ENCODE measurements at regions not wholly inside any gene's neighbourhood (a gene's known extent, or its start where the extent isn't known, plus 50 kb on each side); places are given as distances from the start of the nearest gene placed in this dataset.

- TF ChIP-seq CTCF (IDR thresholded peaks at IDR 0.05; ENCODE audit: poor library complexity, severe bottlenecking) (no peak), MXI1 (conservative IDR thresholded peaks at IDR 0.05; ENCODE audit: poor library complexity, severe bottlenecking) (no peak), EP300 (conservative IDR thresholded peaks at IDR 0.05; ENCODE audit: poor library complexity, severe bottlenecking) (no peak)
Observed at GRCh38 chr16:79284766-79285165, 315.8 kb downstream of the MAF start (continued).

GRCh38 chr16:79283578-79283977 lies 317.0 kb downstream of the MAF start:
- H3K27ac ChIP-seq (ENCODE audit: low read length), result no peak overlapping the region
- no peaks in the 10 kb centered on the region for H3K9me2 ChIP-seq (ENCODE audit: insufficient read depth, low read length)
- no peaks in the 10 kb centered on the region for H3K27me3 ChIP-seq (ENCODE audit: insufficient read depth, low read depth, low read length)
- no peaks in the 10 kb centered on the region for H3K36me3 ChIP-seq (ENCODE audit: insufficient read depth, low read length)
- no peaks in the 10 kb centered on the region for H3K9me3 ChIP-seq (ENCODE audit: low read length)
- no peak for TF ChIP-seq EZH2 (IDR thresholded peaks at IDR 0.05; ENCODE audit: borderline replicate concordance, insufficient read depth, low read length, poor library complexity, severe bottlenecking)
- TF ChIP-seq MXI1 (conservative IDR thresholded peaks at IDR 0.05; ENCODE audit: poor library complexity, severe bottlenecking), result no peak
- TF ChIP-seq RAD21 (conservative IDR thresholded peaks at IDR 0.05), result no peak
- no peaks in the 10 kb centered on the region for H3K79me2 ChIP-seq (replicated peaks; ENCODE audit: insufficient read depth, low read length)
- H3K4me3 ChIP-seq (ENCODE audit: low read length), result no peak overlapping the region
- no peaks in the 10 kb centered on the region for H4K20me1 ChIP-seq (ENCODE audit: insufficient read depth)
- no peak overlapping the region for H3K4me2 ChIP-seq (ENCODE audit: low read length)
- no peak overlapping the region for H2AFZ ChIP-seq (ENCODE audit: low read depth, low read length)
- no peaks in the 10 kb centered on the region for H3F3A ChIP-seq (ENCODE audit: insufficient read depth, low read length, poor library complexity, severe bottlenecking)
- H3K9ac ChIP-seq (ENCODE audit: low read length), result no peak overlapping the region

GRCh38 chr16:79282806-79283205 lies 317.7 kb downstream of the MAF start:
- no peak overlapping the region for H3K9ac ChIP-seq (ENCODE audit: low read length)
- H3K36me3 ChIP-seq (ENCODE audit: insufficient read depth, low read length), result no peaks in the 10 kb centered on the region
- no peaks in the 10 kb centered on the region for H4K20me1 ChIP-seq (ENCODE audit: insufficient read depth)
- no peak overlapping the region for H3K4me2 ChIP-seq (ENCODE audit: low read length)
- H3K27me3 ChIP-seq (ENCODE audit: insufficient read depth, low read depth, low read length), result no peaks in the 10 kb centered on the region
- no peaks in the 10 kb centered on the region for H3K79me2 ChIP-seq (replicated peaks; ENCODE audit: insufficient read depth, low read length)
- H3K27ac ChIP-seq (ENCODE audit: low read length), result no peak overlapping the region
- H3K9me3 ChIP-seq (ENCODE audit: low read length), result no peaks in the 10 kb centered on the region
- no peaks in the 10 kb centered on the region for H3F3A ChIP-seq (ENCODE audit: insufficient read depth, low read length, poor library complexity, severe bottlenecking)
- H2AFZ ChIP-seq (ENCODE audit: low read depth, low read length), result no peak overlapping the region
- H3K9me2 ChIP-seq (ENCODE audit: insufficient read depth, low read length), result no peaks in the 10 kb centered on the region
- no peak overlapping the region for H3K4me3 ChIP-seq (ENCODE audit: low read length)
- no peak for TF ChIP-seq REST (IDR thresholded peaks at IDR 0.05; ENCODE audit: borderline replicate concordance)
- no peak for TF ChIP-seq RAD21 (conservative IDR thresholded peaks at IDR 0.05)
- no peak for TF ChIP-seq SMC3 (conservative IDR thresholded peaks at IDR 0.05; ENCODE audit: poor library complexity)
- TF ChIP-seq CTCF (IDR thresholded peaks at IDR 0.05; ENCODE audit: poor library complexity, severe bottlenecking), result no peak
- no peak for TF ChIP-seq EZH2 (IDR thresholded peaks at IDR 0.05; ENCODE audit: borderline replicate concordance, insufficient read depth, low read length, poor library complexity, severe bottlenecking)

Data from neural cell (in vitro differentiated cells).